ENCODE measurements at regions not wholly inside any gene's neighbourhood (a gene's known extent, or its start where the extent isn't known, plus 50 kb on each side); places are given as distances from the start of the nearest gene placed in this dataset.

- in situ Hi-C loops (cut with HindIII; ENCODE audit: low sequenced_read_pairs), result no loop called here
These were observed 70.9 kb upstream of the ALDH1A3 start for GRCh38 chr15:100808691-100809090.

- in situ Hi-C loops (cut with HindIII; ENCODE audit: low sequenced_read_pairs), result no loop called here
These were observed 70.5 kb upstream of the ALDH1A3 start for GRCh38 chr15:100809151-100809550.

GRCh38 chr15:100809587-100809986 lies 70.0 kb upstream of the ALDH1A3 start:
- in situ Hi-C loops (cut with HindIII; ENCODE audit: low sequenced_read_pairs), result no loop called here

GRCh38 chr15:100810229-100810628 lies 69.4 kb upstream of the ALDH1A3 start:
- in situ Hi-C loops (cut with HindIII; ENCODE audit: low sequenced_read_pairs), result loop anchor here (5.0 kb wide), 1 partner anchor 33 kb away; no protein-coding TSS in a partner anchor

- in situ Hi-C loops (cut with HindIII; ENCODE audit: low sequenced_read_pairs), result loop anchor here (5.0 kb wide), 1 partner anchor 34 kb away; no protein-coding TSS in a partner anchor
These were observed 68.8 kb upstream of the ALDH1A3 start for GRCh38 chr15:100810831-100811230.

- in situ Hi-C loops (cut with HindIII; ENCODE audit: low sequenced_read_pairs), result loop anchor here (5.0 kb wide), 1 partner anchor 36 kb away; no protein-coding TSS in a partner anchor
These were observed 66.8 kb upstream of the ALDH1A3 start for GRCh38 chr15:100812802-100813201.

- in situ Hi-C loops (cut with HindIII; ENCODE audit: low sequenced_read_pairs), result no loop called here
These were observed 60.7 kb upstream of the ALDH1A3 start for GRCh38 chr15:100818927-100819326.

GRCh38 chr15:100820528-100820927 lies 59.1 kb upstream of the ALDH1A3 start:
- in situ Hi-C loops (cut with HindIII; ENCODE audit: low sequenced_read_pairs), result no loop called here

- in situ Hi-C loops (cut with HindIII; ENCODE audit: low sequenced_read_pairs), result no loop called here
These were observed 58.3 kb upstream of the ALDH1A3 start for GRCh38 chr15:100821327-100821726.

- in situ Hi-C loops (cut with HindIII; ENCODE audit: low sequenced_read_pairs), result no loop called here
These were observed 55.4 kb upstream of the ALDH1A3 start for GRCh38 chr15:100824211-100824610.

GRCh38 chr15:100829457-100829856 lies 50.2 kb upstream of the ALDH1A3 start:
- in situ Hi-C loops (cut with HindIII; ENCODE audit: low sequenced_read_pairs), result loop anchor here (5.0 kb wide), 1 partner anchor 48 kb away; the partner anchor contains the start of gene ALDH1A3

Measured in endothelial cell of hepatic sinusoid (primary cell).